Fibroblast of lung (primary cell): ENCODE measurements at regions not wholly inside any gene's neighbourhood (a gene's known extent, or its start where the extent isn't known, plus 50 kb on each side); places are given as distances from the start of the nearest gene placed in this dataset.

Experiments used
- DNase-seq, 2 donors: peaks; one replicate each; pipeline versions ENCODE4 v3.0.0 to v3.0.0-alpha.2; 2010; ENCODE audit warnings: low read depth in 2 of 2
- H2AFZ ChIP-seq: 2 replicates; pipeline ENCODE4 v1.5.1; 2012; ENCODE audit warnings: low read length, control low read depth, inconsistent platforms
- H3K27ac ChIP-seq: 2 replicates; pipeline ENCODE4 v1.5.1; 2011; ENCODE audit warnings: low read length, control low read depth; ENCODE audit not compliant: insufficient read depth
- H3K27me3 ChIP-seq: 2 replicates; pipeline ENCODE4 v1.5.1; 2011; ENCODE audit warnings: mild to moderate bottlenecking, low read length; ENCODE audit not compliant: control insufficient read depth, insufficient read depth
- H3K36me3 ChIP-seq: 2 replicates; pipeline ENCODE4 v1.5.1; 2011; ENCODE audit warnings: low read length; ENCODE audit not compliant: control insufficient read depth, insufficient read depth
- H3K4me1 ChIP-seq: 2 replicates; pipeline ENCODE4 v1.5.1; 2011; ENCODE audit warnings: low read length; ENCODE audit not compliant: control insufficient read depth, insufficient read depth; ENCODE audit errors: extremely low read depth
- H3K4me2 ChIP-seq: 2 replicates; pipeline ENCODE4 v1.5.1; 2011; ENCODE audit warnings: low read length, control low read depth; ENCODE audit not compliant: insufficient read depth; ENCODE audit errors: extremely low read depth
- H3K4me3 ChIP-seq, 4 experiments: fragments of 200-600 bp in 1 of 4; sonication (generic) in 1 of 4; replicated peaks in 1 of 4; 2 replicates each; pipeline ENCODE4 v1.5.1; 2011 to 2016; ENCODE audit warnings: low read length in 4 of 4, low read depth in 3 of 4, mild to moderate bottlenecking in 3 of 4, control low read depth in 2 of 4, inconsistent platforms in 1 of 4, mixed read lengths in 1 of 4; ENCODE audit not compliant: insufficient read depth in 1 of 4; ENCODE audit errors: control extremely low read depth in 1 of 4
- H3K79me2 ChIP-seq: 2 replicates; pipeline ENCODE4 v1.5.1; 2012; ENCODE audit warnings: mild to moderate bottlenecking, low read length, inconsistent platforms; ENCODE audit not compliant: control insufficient read depth, insufficient read depth
- H3K9ac ChIP-seq: 2 replicates; pipeline ENCODE4 v1.5.1; 2011; ENCODE audit warnings: mild to moderate bottlenecking, low read length, control low read depth; ENCODE audit not compliant: insufficient read depth
- H3K9me3 ChIP-seq: 2 replicates; pipeline ENCODE4 v1.5.1; 2012; ENCODE audit warnings: low read depth, low read length; ENCODE audit not compliant: control insufficient read depth, insufficient read depth
- H4K20me1 ChIP-seq: 2 replicates; pipeline ENCODE4 v1.5.1; 2011; ENCODE audit warnings: low read length; ENCODE audit not compliant: control insufficient read depth, insufficient read depth; ENCODE audit errors: extremely low read depth
- EZH2 ChIP-seq: IDR thresholded peaks from 2 replicates; pipeline ENCODE4 v1.5.1; 2012; ENCODE audit warnings: low read length, control low read depth, mild to moderate bottlenecking; ENCODE audit errors: missing control alignments
- TF ChIP-seq, protein P1 (sequence below), 2 donors: IDR thresholded peaks in 1 of 2; conservative IDR thresholded peaks in 1 of 2; 1 replicate in 1 of 2; 2 replicates in 1 of 2; pipeline ENCODE4 v1.5.1; 2011 to 2012; ENCODE audit warnings: low read length in 2 of 2, control low read depth in 1 of 2, inconsistent platforms in 1 of 2, low read depth in 1 of 2, mild to moderate bottlenecking in 1 of 2

DNA sequence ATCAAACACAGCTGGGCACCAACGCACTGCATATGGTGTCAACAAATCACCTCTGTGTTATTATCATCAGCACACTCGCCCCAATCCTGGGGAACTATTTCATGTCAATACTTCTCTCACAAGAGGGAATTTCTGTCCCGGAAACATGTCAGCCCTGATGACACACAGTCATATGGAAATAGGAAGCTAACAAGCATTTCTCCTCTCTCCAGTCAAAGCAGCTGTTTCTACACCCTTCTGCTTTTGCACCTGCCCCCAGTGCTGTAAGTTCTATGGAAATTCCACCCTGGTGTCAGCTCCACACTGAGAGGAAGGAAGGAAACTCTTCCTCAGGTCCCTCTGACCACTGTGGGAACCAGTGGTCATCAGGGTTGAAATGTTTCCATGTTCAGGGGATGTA, 447.6 kb upstream of the ID2 start:
- Histone ChIP-seq H3K9me3 (no peaks in the 10 kb centered on the region), H3K4me2 (no peak overlapping the region), H2AFZ (no peak overlapping the region), H3K27ac (no peak overlapping the region), H3K4me1 (no peaks in the 10 kb centered on the region), H3K9ac (no peak overlapping the region), H3K27me3 (no peaks in the 10 kb centered on the region), H3K79me2 (no peaks in the 10 kb centered on the region), H3K4me3 (no peak overlapping the region), H3K36me3 (no peaks in the 10 kb centered on the region), H4K20me1 (no peaks in the 10 kb centered on the region)
- no peak for DNase-seq
- TF ChIP-seq EZH2, result no peak
- TF ChIP-seq, protein P1, sequence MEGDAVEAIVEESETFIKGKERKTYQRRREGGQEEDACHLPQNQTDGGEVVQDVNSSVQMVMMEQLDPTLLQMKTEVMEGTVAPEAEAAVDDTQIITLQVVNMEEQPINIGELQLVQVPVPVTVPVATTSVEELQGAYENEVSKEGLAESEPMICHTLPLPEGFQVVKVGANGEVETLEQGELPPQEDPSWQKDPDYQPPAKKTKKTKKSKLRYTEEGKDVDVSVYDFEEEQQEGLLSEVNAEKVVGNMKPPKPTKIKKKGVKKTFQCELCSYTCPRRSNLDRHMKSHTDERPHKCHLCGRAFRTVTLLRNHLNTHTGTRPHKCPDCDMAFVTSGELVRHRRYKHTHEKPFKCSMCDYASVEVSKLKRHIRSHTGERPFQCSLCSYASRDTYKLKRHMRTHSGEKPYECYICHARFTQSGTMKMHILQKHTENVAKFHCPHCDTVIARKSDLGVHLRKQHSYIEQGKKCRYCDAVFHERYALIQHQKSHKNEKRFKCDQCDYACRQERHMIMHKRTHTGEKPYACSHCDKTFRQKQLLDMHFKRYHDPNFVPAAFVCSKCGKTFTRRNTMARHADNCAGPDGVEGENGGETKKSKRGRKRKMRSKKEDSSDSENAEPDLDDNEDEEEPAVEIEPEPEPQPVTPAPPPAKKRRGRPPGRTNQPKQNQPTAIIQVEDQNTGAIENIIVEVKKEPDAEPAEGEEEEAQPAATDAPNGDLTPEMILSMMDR (conservative IDR thresholded peaks at IDR 0.05 in 1 of 2, IDR thresholded peaks at IDR 0.05 in 1 of 2; ENCODE audit: low read depth in 1 of 2, low read length in 2 of 2), result no peak

DNA sequence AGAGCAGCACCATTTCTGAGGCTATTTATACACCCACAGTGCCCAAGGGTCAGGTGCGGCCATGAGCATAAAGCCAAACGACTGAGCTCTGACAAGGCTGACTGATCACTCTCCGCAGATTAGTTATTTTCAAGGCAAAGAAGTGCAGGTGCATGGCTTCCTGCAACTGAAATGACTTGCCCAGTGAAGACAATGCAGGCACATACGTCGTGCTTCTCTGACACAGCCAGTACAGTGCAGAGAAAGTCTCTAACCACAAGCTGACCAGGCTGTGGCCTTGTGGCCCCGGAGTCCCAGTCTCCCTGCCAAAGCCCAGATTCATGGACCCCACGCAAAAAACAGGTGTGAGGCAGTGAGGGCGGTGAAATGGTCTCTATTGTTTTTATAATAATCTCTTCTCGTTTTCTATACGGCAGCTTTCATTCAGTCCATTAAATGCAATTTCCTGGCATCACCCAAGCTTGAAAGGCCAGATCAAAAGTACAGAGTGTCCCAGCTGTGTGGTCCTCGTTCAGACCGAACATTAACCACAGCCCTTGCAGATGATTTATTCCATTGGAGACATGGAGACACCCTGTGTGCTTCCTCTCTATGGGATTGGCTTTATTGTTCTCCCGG, 447.0 kb upstream of the ID2 start:
- H4K20me1 ChIP-seq, result no peaks in the 10 kb centered on the region
- no peaks in the 10 kb centered on the region for H3K27me3 ChIP-seq
- no peak for DNase-seq
- no peak for TF ChIP-seq EZH2
- TF ChIP-seq, protein P1 (conservative IDR thresholded peaks at IDR 0.05 in 1 of 2, IDR thresholded peaks at IDR 0.05 in 1 of 2; ENCODE audit: low read depth in 1 of 2, low read length in 2 of 2), result no peak
- no peaks in the 10 kb centered on the region for H3K4me1 ChIP-seq
- H3K36me3 ChIP-seq, result no peaks in the 10 kb centered on the region
- H3K4me2 ChIP-seq, result no peak overlapping the region
- no peaks in the 10 kb centered on the region for H3K79me2 ChIP-seq
- H3K9ac ChIP-seq, result no peak overlapping the region
- H3K4me3 ChIP-seq, result no peak overlapping the region
- H2AFZ ChIP-seq, result no peak overlapping the region
- no peaks in the 10 kb centered on the region for H3K9me3 ChIP-seq
- no peak overlapping the region for H3K27ac ChIP-seq

- H3K9me3 ChIP-seq, result no peaks in the 10 kb centered on the region
- no peaks in the 10 kb centered on the region for H3K36me3 ChIP-seq
- H3K4me1 ChIP-seq, result no peaks in the 10 kb centered on the region
- H3K27ac ChIP-seq, result no peak overlapping the region
- H3K9ac ChIP-seq, result no peak overlapping the region
- no peaks in the 10 kb centered on the region for H3K27me3 ChIP-seq
- no peaks in the 10 kb centered on the region for H4K20me1 ChIP-seq
- TF ChIP-seq, protein P1 (conservative IDR thresholded peaks at IDR 0.05 in 1 of 2, IDR thresholded peaks at IDR 0.05 in 1 of 2; ENCODE audit: low read depth in 1 of 2, low read length in 2 of 2), result no peak
- TF ChIP-seq EZH2, result no peak
- H3K4me2 ChIP-seq, result no peak overlapping the region
- H2AFZ ChIP-seq, result no peak overlapping the region
- no peak overlapping the region for H3K4me3 ChIP-seq
- H3K79me2 ChIP-seq, result no peaks in the 10 kb centered on the region
- DNase-seq, result no peak
These were observed 446.4 kb upstream of the ID2 start for GRCh38 chr2:8235419-8235818.
